HEK293T (cell line): ENCODE measurements at regions not wholly inside any gene's neighbourhood (a gene's known extent, or its start where the extent isn't known, plus 50 kb on each side); places are given as distances from the start of the nearest gene placed in this dataset.

Experiments
- CTCF ChIA-PET: fragments of 350-600 bp; formaldehyde crosslinking; extraction: SDS; loops from one replicate; lab custom pipeline; 2021; ENCODE audit warnings: antibody characterized with exemption, inconsistent platforms; lab: Yijun Ruan, JAX
- POLR2A ChIA-PET: fragments of 350-600 bp; formaldehyde crosslinking; extraction: SDS; loops from one replicate; lab custom pipeline; 2020; ENCODE audit warnings: antibody characterized with exemption, inconsistent platforms; lab: Yijun Ruan, JAX
- DNase-seq: peaks from one replicate; pipeline ENCODE4 v3.0.0; 2012; ENCODE audit warnings: mixed read lengths; ENCODE audit errors: extremely low spot score
- ARNT ChIP-seq: fragments of 450-650 bp; IDR thresholded peaks from 2 replicates; pipeline ENCODE4 v1.6.1; 2017; ENCODE audit warnings: mild to moderate bottlenecking
- BHLHE40 ChIP-seq: fragments of 450-650 bp; IDR thresholded peaks from 2 replicates; pipeline ENCODE4 v1.6.1; 2016; ENCODE audit warnings: mild to moderate bottlenecking, moderate library complexity, borderline replicate concordance
- CTBP1 ChIP-seq: fragments of 450-650 bp; IDR thresholded peaks from 2 replicates; pipeline ENCODE4 v1.6.1; 2016; ENCODE audit warnings: borderline replicate concordance
- ELF4 ChIP-seq: fragments of 450-650 bp; IDR thresholded peaks from 2 replicates; pipeline ENCODE4 v1.6.1; 2017; ENCODE audit warnings: antibody characterized with exemption
- FOXA1 ChIP-seq: fragments of 450-650 bp; IDR thresholded peaks from 2 replicates; pipeline ENCODE4 v1.6.1; 2016; ENCODE audit warnings: mild to moderate bottlenecking
- FOXK2 ChIP-seq: fragments of 450-650 bp; IDR thresholded peaks from 2 replicates; pipeline ENCODE4 v1.6.1; 2016; ENCODE audit warnings: mild to moderate bottlenecking
- FOXM1 ChIP-seq: fragments of 450-650 bp; IDR thresholded peaks from 2 replicates; pipeline ENCODE4 v1.6.1; 2017; ENCODE audit warnings: mild to moderate bottlenecking, borderline replicate concordance
- HDGF ChIP-seq: fragments of 450-650 bp; IDR thresholded peaks from 2 replicates; pipeline ENCODE4 v1.6.1; 2017; ENCODE audit warnings: antibody characterized with exemption, borderline replicate concordance
- L3MBTL2 ChIP-seq: fragments of 450-650 bp; conservative IDR thresholded peaks from 2 replicates; pipeline ENCODE4 v1.6.1; 2016; ENCODE audit warnings: mild to moderate bottlenecking
- LEF1 ChIP-seq: fragments of 450-650 bp; IDR thresholded peaks from 2 replicates; pipeline ENCODE4 v1.6.1; 2017; ENCODE audit warnings: mild to moderate bottlenecking, borderline replicate concordance
- NFRKB ChIP-seq: fragments of 450-650 bp; IDR thresholded peaks from 2 replicates; pipeline ENCODE4 v1.6.1; 2016; ENCODE audit warnings: mild to moderate bottlenecking, moderate library complexity
- SP1 ChIP-seq: fragments of 450-650 bp; IDR thresholded peaks from 2 replicates; pipeline ENCODE4 v1.6.1; 2017
- SUZ12 ChIP-seq: fragments of 450-650 bp; IDR thresholded peaks from 2 replicates; pipeline ENCODE4 v1.6.1; 2016; ENCODE audit warnings: mild to moderate bottlenecking
- TARDBP ChIP-seq: fragments of 450-650 bp; IDR thresholded peaks from 2 replicates; pipeline ENCODE4 v1.6.1; 2016
- ZNF384 ChIP-seq: fragments of 450-650 bp; IDR thresholded peaks from 2 replicates; pipeline ENCODE4 v1.6.1; 2016
- TF ChIP-seq, protein P1 (sequence below): fragments of 450-650 bp; IDR thresholded peaks from 2 replicates; pipeline ENCODE4 v1.6.1; 2016

- ChIA-PET CTCF (no interaction called here), POLR2A (no interaction called here)
- DNase-seq: no peak
- TF ChIP-seq ZNF384 (no peak), ELF4 (no peak), L3MBTL2 (no peak), HDGF (no peak), FOXK2 (no peak)
Observed at GRCh38 chr3:153462545-153462944, 300.5 kb downstream of the RAP2B start.

DNA sequence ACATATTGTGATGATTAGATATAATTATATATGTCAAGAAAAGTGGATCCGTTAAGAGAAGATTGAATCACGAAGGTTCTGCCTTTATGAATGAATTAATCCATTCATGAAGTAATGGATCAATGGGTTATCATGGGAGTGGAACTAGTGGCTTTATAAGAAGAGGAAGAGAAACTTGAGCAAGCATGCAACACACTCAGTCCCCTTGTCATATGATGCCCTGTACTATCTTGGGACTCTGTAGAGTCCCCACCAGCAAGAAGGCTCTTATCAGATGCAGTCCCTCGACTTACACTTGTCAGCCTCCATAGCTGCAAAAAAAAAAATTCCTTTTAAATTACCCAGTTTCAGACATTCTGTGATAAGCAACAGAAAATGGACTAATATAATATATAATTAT, 301.9 kb downstream of the RAP2B start:
- POLR2A ChIA-PET: no interaction called here
- CTCF ChIA-PET: no interaction called here
- TF ChIP-seq L3MBTL2 (no peak), BHLHE40 (no peak), HDGF (no peak), FOXM1 (no peak), FOXA1 (no peak), TARDBP (no peak), ELF4 (no peak), ARNT (no peak), FOXK2 (no peak), ZNF384 (no peak), SP1 (no peak), NFRKB (no peak), SUZ12 (no peak), CTBP1 (no peak)
- TF ChIP-seq, protein P1, sequence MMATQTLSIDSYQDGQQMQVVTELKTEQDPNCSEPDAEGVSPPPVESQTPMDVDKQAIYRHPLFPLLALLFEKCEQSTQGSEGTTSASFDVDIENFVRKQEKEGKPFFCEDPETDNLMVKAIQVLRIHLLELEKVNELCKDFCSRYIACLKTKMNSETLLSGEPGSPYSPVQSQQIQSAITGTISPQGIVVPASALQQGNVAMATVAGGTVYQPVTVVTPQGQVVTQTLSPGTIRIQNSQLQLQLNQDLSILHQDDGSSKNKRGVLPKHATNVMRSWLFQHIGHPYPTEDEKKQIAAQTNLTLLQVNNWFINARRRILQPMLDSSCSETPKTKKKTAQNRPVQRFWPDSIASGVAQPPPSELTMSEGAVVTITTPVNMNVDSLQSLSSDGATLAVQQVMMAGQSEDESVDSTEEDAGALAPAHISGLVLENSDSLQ: no peak
- no peak for DNase-seq

DNA sequence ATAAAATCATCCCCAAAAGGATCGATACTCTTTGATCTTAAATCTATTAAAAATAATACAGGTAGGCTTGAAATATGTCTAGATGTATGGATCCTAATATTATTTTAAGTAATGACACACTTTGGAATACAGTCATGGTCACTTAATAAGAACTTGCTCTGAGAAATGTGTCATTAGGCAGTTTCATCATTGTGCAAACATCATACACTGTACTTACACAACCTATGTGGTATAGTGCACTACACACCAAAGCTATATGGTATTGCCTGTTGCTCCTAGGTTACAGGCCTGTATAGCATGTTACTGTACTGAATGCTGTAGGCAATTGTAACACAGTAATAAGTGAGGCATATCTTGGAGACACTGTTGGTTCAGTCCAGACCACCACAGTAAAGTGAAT, 307.1 kb downstream of the RAP2B start:
- DNase-seq: no peak
- ChIA-PET POLR2A (no interaction called here), CTCF (no interaction called here)
- TF ChIP-seq, protein P1: no peak
- TF ChIP-seq FOXK2 (no peak), HDGF (no peak), ZNF384 (no peak), ARNT (no peak), TARDBP (no peak), SP1 (no peak)

GRCh38 chr3:153484842-153485241, 322.8 kb downstream of the RAP2B start:
- ChIA-PET CTCF (no interaction called here), POLR2A (no interaction called here)
- no peak for TF ChIP-seq FOXK2
- TF ChIP-seq CTBP1: no peak
- no peak for TF ChIP-seq FOXM1
- TF ChIP-seq SP1: no peak
- no peak for TF ChIP-seq ZNF384
- TF ChIP-seq L3MBTL2: no peak
- no peak for TF ChIP-seq ELF4
- TF ChIP-seq, protein P1: no peak
- TF ChIP-seq SUZ12: no peak
- no peak for TF ChIP-seq LEF1
- no peak for DNase-seq

- TF ChIP-seq SUZ12 (no peak), FOXA1 (no peak), TARDBP (no peak), HDGF (no peak), FOXM1 (no peak), BHLHE40 (no peak), ELF4 (no peak), FOXK2 (no peak), L3MBTL2 (no peak), SP1 (no peak)
- TF ChIP-seq, protein P1: no peak
- POLR2A ChIA-PET: no interaction called here
- CTCF ChIA-PET: no interaction called here
- no peak for DNase-seq
Observed at GRCh38 chr3:153495422-153495821, 333.4 kb downstream of the RAP2B start.

DNA sequence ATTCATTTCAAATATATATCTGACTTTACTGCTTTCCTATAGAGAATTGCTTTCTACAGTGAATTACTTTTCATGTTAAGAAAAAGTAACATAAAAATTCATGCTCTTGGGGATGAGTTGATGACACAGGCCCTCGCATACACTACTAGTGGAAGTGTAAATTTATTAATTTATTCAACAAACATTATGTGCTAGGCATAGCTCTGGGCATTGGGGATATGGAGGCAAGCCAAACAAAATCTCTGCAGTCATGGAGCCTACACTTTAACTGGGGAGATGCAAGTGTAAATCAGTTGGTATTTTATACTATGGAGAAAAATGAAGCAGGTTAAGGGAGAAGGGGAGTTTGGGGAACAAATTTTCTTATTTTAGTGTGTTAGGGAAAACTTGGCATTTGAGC, 340.7 kb downstream of the RAP2B start:
- no peak for DNase-seq
- POLR2A ChIA-PET: no interaction called here

More for the DNA sequence above, 340.7 kb downstream of the RAP2B start:
- TF ChIP-seq ARNT: no peak
- no peak for TF ChIP-seq ELF4
- TF ChIP-seq HDGF: no peak
- TF ChIP-seq NFRKB: no peak
- TF ChIP-seq SP1: no peak
- no peak for TF ChIP-seq LEF1
- no peak for TF ChIP-seq CTBP1
- TF ChIP-seq FOXK2: no peak
- TF ChIP-seq L3MBTL2: no peak
- TF ChIP-seq TARDBP: no peak
- CTCF ChIA-PET: no interaction called here
